GM20000 (cell line): ENCODE measurements at regions not wholly inside any gene's neighbourhood (a gene's known extent, or its start where the extent isn't known, plus 50 kb on each side); places are given as distances from the start of the nearest gene placed in this dataset.

ENCODE experiments used
- DNase-seq: peaks from one replicate; pipeline ENCODE4 v3.0.0; 2012; ENCODE audit warnings: low spot score
- CTCF ChIP-seq: IDR thresholded peaks from 2 replicates; pipeline ENCODE4 v1.5.1; 2012; ENCODE audit warnings: mild to moderate bottlenecking, control low read depth; ENCODE audit errors: extremely low read depth, missing control alignments

GRCh38 chr7:125025620-125026019, 96.0 kb upstream of the POT1 start:
- no peak for DNase-seq
- TF ChIP-seq CTCF = no peak

GRCh38 chr7:125020801-125021200, 91.2 kb upstream of the POT1 start:
- DNase-seq = no peak
- TF ChIP-seq CTCF = no peak

GRCh38 chr7:125010540-125010939, 80.9 kb upstream of the POT1 start:
- TF ChIP-seq CTCF = no peak
- DNase-seq = no peak

GRCh38 chr7:124996778-124997177, 67.2 kb upstream of the POT1 start:
- DNase-seq = peak; percentile 11
- peak; percentile 14 for TF ChIP-seq CTCF

- no peak for DNase-seq
- no peak for TF ChIP-seq CTCF
Measured at GRCh38 chr7:124992851-124993562, 63.4 kb upstream of the POT1 start.

GRCh38 chr7:124989911-124990310, 60.3 kb upstream of the POT1 start:
- no peak for DNase-seq
- no peak for TF ChIP-seq CTCF
